HEK293 (cell line): ENCODE measurements at regions not wholly inside any gene's neighbourhood (a gene's known extent, or its start where the extent isn't known, plus 50 kb on each side); places are given as distances from the start of the nearest gene placed in this dataset.
"Not testable (repeated sequence)": the region's sequence is repeated elsewhere in the genome, so short reads cannot be mapped to it uniquely, and the experiment has no call there.

Source experiments
- CTCF ChIA-PET: fragments of 350-600 bp; formaldehyde crosslinking; extraction: SDS; loops from one replicate; lab custom pipeline; 2021; ENCODE audit warnings: antibody characterized with exemption; lab: Yijun Ruan, JAX
- POLR2A ChIA-PET: fragments of 300-600 bp; formaldehyde crosslinking; extraction: SDS; loops from one replicate; lab custom pipeline; 2020; ENCODE audit warnings: antibody characterized with exemption, inconsistent platforms; lab: Yijun Ruan, JAX
- H3K27ac ChIP-seq: fragments of 200-500 bp; sonication (Bioruptor generic); 2 replicates; pipeline ENCODE4 v1.5.1; 2014; ENCODE audit warnings: low read depth, low read length, control low read depth, inconsistent platforms; ENCODE audit errors: extremely low read depth
- H3K36me3 ChIP-seq, 2 experiments: fragments of 200-500 bp in 1 of 2; sonication (Bioruptor generic) in 1 of 2; 1 replicate in 1 of 2; 2 replicates in 1 of 2; pipeline ENCODE4 v1.5.1; 2014 to 2017; ENCODE audit warnings: inconsistent platforms in 2 of 2, low read length in 2 of 2; ENCODE audit not compliant: control insufficient read depth in 2 of 2, insufficient read depth in 1 of 2
- H3K4me1 ChIP-seq: fragments of 200-500 bp; sonication (Bioruptor generic); 2 replicates; pipeline ENCODE4 v1.5.1; 2014; ENCODE audit warnings: mild to moderate bottlenecking, low read length, inconsistent platforms; ENCODE audit not compliant: control insufficient read depth, insufficient read depth
- H3K4me3 ChIP-seq: 2 replicates; pipeline ENCODE4 v1.5.1; 2011; ENCODE audit warnings: low read depth, mild to moderate bottlenecking, control low read depth, low read length, moderate library complexity
- H3K9me3 ChIP-seq: fragments of 200-500 bp; sonication (Bioruptor generic); 2 replicates; pipeline ENCODE4 v1.5.1; 2014; ENCODE audit warnings: low read depth, low read length, inconsistent platforms; ENCODE audit not compliant: control insufficient read depth, insufficient read depth
- FEZF1 ChIP-seq: fragments of 450-650 bp; formaldehyde crosslinking; IDR thresholded peaks from 2 replicates; pipeline ENCODE4 v1.5.1; 2016; ENCODE audit warnings: missing biosample characterization, missing genetic modification characterization
- KLF10 ChIP-seq: fragments of 450-650 bp; IDR thresholded peaks from 2 replicates; pipeline ENCODE4 v1.5.1; 2018; ENCODE audit warnings: missing biosample characterization, mild to moderate bottlenecking, missing genetic modification characterization
- KLF8 ChIP-seq: fragments of 450-650 bp; formaldehyde crosslinking; IDR thresholded peaks from 2 replicates; pipeline ENCODE4 v1.5.1; 2016; ENCODE audit warnings: missing biosample characterization, missing genetic modification characterization
- SCRT2 ChIP-seq: fragments of 450-650 bp; formaldehyde crosslinking; IDR thresholded peaks from 2 replicates; pipeline ENCODE4 v1.5.1; 2016; ENCODE audit warnings: missing biosample characterization, missing genetic modification characterization
- ZBTB48 ChIP-seq: fragments of 450-650 bp; formaldehyde crosslinking; IDR thresholded peaks from 2 replicates; pipeline ENCODE4 v1.5.1; 2016; ENCODE audit warnings: missing biosample characterization, missing genetic modification characterization
- ZNF223 ChIP-seq: fragments of 450-650 bp; formaldehyde crosslinking; IDR thresholded peaks from 2 replicates; pipeline ENCODE4 v1.5.1; 2016; ENCODE audit warnings: missing biosample characterization, missing genetic modification characterization
- ZNF335 ChIP-seq: fragments of 450-650 bp; formaldehyde crosslinking; conservative IDR thresholded peaks from 2 replicates; pipeline ENCODE4 v1.5.1; 2016; ENCODE audit warnings: missing biosample characterization, missing genetic modification characterization
- ZNF404 ChIP-seq: fragments of 450-650 bp; formaldehyde crosslinking; IDR thresholded peaks from 2 replicates; pipeline ENCODE4 v1.5.1; 2017; ENCODE audit warnings: missing biosample characterization, missing genetic modification characterization
- ZNF549 ChIP-seq: fragments of 450-650 bp; IDR thresholded peaks from 2 replicates; pipeline ENCODE4 v1.5.1; 2018; ENCODE audit warnings: missing biosample characterization, missing genetic modification characterization, mild to moderate bottlenecking, inconsistent platforms, moderate library complexity
- ZNF571 ChIP-seq: fragments of 450-650 bp; formaldehyde crosslinking; IDR thresholded peaks from 2 replicates; pipeline ENCODE4 v1.5.0; 2017; ENCODE audit warnings: missing biosample characterization, missing genetic modification characterization
- ZNF626 ChIP-seq: fragments of 450-650 bp; sonication (Bioruptor Pico); formaldehyde crosslinking; IDR thresholded peaks from 2 replicates; pipeline ENCODE4 v1.5.1; 2018; ENCODE audit warnings: missing biosample characterization, missing genetic modification characterization, inconsistent platforms
- ZNF658 ChIP-seq: fragments of 450-650 bp; formaldehyde crosslinking; IDR thresholded peaks from 2 replicates; pipeline ENCODE4; 2016; ENCODE audit warnings: missing biosample characterization, missing genetic modification characterization
- ZNF792 ChIP-seq: fragments of 450-650 bp; formaldehyde crosslinking; IDR thresholded peaks from 2 replicates; pipeline ENCODE4 v1.5.1; 2016; ENCODE audit warnings: missing biosample characterization, missing genetic modification characterization
- TF ChIP-seq, protein P1 (sequence below): fragments of 450-650 bp; formaldehyde crosslinking; IDR thresholded peaks from 2 replicates; pipeline ENCODE4 v1.5.1; 2016; ENCODE audit warnings: missing biosample characterization, missing genetic modification characterization
- TF ChIP-seq, protein P2 (sequence below): fragments of 450-650 bp; formaldehyde crosslinking; IDR thresholded peaks from 2 replicates; pipeline ENCODE4 v1.5.1; 2016; ENCODE audit warnings: missing biosample characterization, missing genetic modification characterization
- TF ChIP-seq, protein P3 (sequence below): fragments of 450-650 bp; formaldehyde crosslinking; IDR thresholded peaks from 2 replicates; pipeline ENCODE4 v1.5.1; 2016; ENCODE audit warnings: missing biosample characterization, missing genetic modification characterization
- TF ChIP-seq, protein P4 (sequence below): fragments of 450-650 bp; formaldehyde crosslinking; IDR thresholded peaks from 2 replicates; pipeline ENCODE4 v1.5.1; 2017; ENCODE audit warnings: missing biosample characterization, missing genetic modification characterization
- TF ChIP-seq, protein P5 (sequence below): fragments of 450-650 bp; formaldehyde crosslinking; IDR thresholded peaks from 2 replicates; pipeline ENCODE4 v1.5.1; 2017; ENCODE audit warnings: missing biosample characterization, mild to moderate bottlenecking, missing genetic modification characterization, moderate library complexity

DNA sequence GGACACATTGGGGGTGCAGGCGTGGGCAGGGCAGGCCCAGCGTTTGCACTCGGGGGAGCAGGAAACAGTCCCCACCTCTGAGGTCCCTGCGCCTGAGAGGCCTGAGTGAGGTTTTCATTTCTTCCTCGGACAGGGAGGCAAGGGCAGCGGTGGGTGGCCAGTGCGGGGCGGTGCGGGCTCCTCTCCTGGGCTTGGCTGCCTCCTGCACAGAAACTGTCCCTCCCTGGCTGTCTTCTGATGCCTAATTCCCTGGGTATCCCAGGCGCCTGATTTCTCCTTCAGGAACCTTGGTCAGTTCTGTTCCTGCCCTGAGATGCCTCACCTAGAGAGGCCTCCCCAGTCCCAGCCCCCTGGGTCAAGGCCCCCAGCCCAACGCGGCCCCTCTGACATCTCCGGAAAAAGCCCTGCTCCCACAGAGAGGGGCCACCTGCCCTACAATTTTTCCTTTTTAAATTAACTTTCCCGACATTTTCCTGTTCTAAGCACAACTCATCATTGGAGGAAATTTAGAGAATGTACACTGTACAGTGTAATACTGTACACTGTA lies 260.3 kb downstream of the ADGRD1 start (continued):
- TF ChIP-seq, protein P1, sequence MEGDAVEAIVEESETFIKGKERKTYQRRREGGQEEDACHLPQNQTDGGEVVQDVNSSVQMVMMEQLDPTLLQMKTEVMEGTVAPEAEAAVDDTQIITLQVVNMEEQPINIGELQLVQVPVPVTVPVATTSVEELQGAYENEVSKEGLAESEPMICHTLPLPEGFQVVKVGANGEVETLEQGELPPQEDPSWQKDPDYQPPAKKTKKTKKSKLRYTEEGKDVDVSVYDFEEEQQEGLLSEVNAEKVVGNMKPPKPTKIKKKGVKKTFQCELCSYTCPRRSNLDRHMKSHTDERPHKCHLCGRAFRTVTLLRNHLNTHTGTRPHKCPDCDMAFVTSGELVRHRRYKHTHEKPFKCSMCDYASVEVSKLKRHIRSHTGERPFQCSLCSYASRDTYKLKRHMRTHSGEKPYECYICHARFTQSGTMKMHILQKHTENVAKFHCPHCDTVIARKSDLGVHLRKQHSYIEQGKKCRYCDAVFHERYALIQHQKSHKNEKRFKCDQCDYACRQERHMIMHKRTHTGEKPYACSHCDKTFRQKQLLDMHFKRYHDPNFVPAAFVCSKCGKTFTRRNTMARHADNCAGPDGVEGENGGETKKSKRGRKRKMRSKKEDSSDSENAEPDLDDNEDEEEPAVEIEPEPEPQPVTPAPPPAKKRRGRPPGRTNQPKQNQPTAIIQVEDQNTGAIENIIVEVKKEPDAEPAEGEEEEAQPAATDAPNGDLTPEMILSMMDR (tag by site-specific recombination), result no peak
- TF ChIP-seq ZBTB48, result no peak
- no peak for TF ChIP-seq ZNF404 (tag by site-specific recombination)
- no peak for TF ChIP-seq ZNF335 (tag by site-specific recombination)
- TF ChIP-seq, protein P2, sequence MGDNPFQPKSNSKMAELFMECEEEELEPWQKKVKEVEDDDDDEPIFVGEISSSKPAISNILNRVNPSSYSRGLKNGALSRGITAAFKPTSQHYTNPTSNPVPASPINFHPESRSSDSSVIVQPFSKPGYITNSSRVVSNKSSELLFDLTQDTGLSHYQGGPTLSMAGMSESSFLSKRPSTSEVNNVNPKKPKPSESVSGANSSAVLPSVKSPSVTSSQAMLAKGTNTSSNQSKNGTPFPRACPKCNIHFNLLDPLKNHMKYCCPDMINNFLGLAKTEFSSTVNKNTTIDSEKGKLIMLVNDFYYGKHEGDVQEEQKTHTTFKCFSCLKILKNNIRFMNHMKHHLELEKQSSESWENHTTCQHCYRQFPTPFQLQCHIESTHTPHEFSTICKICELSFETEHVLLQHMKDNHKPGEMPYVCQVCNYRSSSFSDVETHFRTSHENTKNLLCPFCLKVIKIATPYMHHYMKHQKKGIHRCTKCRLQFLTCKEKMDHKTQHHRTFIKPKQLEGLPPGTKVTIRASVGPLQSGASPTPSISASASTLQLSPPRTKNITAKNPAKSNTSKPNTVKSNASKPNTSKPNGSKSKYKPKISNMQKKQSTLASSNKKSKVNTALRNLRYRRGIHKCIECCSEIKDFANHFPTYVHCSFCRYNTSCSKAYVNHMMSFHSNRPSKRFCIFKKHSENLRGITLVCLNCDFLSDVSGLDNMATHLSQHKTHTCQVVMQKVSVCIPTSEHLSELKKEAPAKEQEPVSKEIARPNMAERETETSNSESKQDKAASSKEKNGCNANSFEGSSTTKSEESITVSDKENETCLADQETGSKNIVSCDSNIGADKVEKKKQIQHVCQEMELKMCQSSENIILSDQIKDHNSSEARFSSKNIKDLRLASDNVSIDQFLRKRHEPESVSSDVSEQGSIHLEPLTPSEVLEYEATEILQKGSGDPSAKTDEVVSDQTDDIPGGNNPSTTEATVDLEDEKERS (tag by site-specific recombination), result no peak
- TF ChIP-seq KLF8 (tag by site-specific recombination), result no peak
- TF ChIP-seq ZNF626 (tag by site-specific recombination), result no peak
- TF ChIP-seq ZNF658 (tag by site-specific recombination), result no peak
- TF ChIP-seq KLF10 (tag by site-specific recombination), result no peak
- TF ChIP-seq, protein P3, sequence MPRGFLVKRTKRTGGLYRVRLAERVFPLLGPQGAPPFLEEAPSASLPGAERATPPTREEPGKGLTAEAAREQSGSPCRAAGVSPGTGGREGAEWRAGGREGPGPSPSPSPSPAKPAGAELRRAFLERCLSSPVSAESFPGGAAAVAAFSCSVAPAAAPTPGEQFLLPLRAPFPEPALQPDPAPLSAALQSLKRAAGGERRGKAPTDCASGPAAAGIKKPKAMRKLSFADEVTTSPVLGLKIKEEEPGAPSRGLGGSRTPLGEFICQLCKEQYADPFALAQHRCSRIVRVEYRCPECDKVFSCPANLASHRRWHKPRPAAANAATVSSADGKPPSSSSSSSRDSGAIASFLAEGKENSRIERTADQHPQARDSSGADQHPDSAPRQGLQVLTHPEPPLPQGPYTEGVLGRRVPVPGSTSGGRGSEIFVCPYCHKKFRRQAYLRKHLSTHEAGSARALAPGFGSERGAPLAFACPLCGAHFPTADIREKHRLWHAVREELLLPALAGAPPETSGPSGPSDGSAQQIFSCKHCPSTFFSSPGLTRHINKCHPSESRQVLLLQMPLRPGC (tag by site-specific recombination), result no peak
- no peak for TF ChIP-seq FEZF1 (tag by site-specific recombination)
- no peak for TF ChIP-seq ZNF571 (tag by site-specific recombination)

DNA sequence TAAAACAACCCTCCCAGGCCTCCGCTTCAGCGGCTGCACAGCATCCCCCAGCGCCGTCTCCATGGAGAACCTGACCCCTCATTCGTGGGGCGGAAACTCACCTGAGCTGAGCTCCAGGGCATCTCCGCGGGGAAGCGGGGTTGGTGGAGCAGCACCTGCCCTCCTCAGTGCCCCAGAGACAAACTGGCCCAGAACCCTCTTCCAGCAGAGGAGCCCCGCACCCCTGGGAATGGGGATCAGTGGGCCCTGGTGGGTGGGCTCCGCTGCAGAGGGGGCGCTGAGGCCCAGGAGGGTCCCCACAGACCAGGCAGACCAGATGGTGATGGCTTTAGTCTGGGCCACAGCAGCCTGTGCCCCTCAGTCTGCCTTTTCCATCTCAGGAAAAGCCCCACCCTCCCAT lies 261.2 kb downstream of the ADGRD1 start:
- H3K9me3 ChIP-seq, CTCF ChIA-PET, H3K4me1 ChIP-seq, H3K36me3 ChIP-seq, H3K4me3 ChIP-seq, POLR2A ChIA-PET, H3K27ac ChIP-seq: not testable (repeated sequence)

DNA sequence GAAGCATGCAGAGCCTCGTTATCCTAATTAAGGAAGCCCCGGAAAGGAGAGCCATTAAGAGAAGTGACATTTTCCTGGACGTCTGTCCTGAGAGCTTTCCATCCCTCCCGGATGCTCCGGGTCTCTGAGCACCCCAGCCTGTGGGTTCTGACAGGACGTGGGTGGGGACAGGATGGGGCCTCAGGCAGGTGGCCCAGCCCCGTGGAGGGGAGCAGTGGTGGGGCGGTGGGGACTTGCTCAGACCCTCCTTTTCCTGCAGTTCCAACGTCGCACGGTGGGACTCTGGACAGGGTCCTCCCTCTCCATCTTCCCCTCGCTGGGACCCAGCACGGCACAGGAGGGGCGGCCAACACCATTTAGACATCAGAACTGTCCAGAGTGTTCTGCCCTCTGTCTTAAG lies 262.9 kb downstream of the ADGRD1 start:
- POLR2A ChIA-PET, H3K9me3 ChIP-seq, H3K27ac ChIP-seq, H3K4me1 ChIP-seq, H3K4me3 ChIP-seq, CTCF ChIA-PET, H3K36me3 ChIP-seq: not testable (repeated sequence)

DNA sequence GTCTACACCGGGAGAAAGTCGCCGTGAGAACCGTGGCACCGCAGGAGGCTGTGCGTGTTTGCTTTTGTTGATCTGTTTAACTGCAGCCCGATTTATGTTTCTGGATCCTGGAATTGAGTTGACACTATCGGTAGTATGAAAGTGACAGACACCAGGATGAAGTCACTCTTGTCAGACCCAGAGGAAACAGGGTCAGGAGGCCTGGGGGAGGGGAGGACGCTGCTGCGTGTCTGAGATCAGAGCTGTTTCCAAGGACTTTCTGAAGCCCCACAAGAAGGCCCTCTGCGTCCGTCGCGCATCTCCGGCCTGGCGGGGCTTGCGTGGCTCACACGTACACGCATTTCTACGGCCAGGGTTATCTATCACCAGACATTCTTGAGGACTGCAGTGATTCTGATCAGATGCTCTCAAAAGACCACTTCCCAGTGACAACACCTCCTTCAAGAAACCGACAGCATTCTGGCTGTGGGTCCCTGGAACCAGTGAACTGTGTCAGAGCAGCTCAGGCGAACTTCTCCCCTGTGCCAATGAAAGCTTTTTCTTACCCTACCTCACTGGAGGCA lies 263.4 kb downstream of the ADGRD1 start:
- Histone ChIP-seq H3K4me1 (no peaks in the 10 kb centered on the region), H3K9me3 (no peaks in the 10 kb centered on the region), H3K36me3 (no peaks in the 10 kb centered on the region), H3K27ac (no peak overlapping the region), H3K4me3 (no peak overlapping the region)
- CTCF ChIA-PET, result no interaction called here
- POLR2A ChIA-PET, result no interaction called here
- no peak for TF ChIP-seq ZNF792
- no peak for TF ChIP-seq ZNF223 (tag by site-specific recombination)
- TF ChIP-seq KLF8 (tag by site-specific recombination), result no peak
- TF ChIP-seq, protein P4, sequence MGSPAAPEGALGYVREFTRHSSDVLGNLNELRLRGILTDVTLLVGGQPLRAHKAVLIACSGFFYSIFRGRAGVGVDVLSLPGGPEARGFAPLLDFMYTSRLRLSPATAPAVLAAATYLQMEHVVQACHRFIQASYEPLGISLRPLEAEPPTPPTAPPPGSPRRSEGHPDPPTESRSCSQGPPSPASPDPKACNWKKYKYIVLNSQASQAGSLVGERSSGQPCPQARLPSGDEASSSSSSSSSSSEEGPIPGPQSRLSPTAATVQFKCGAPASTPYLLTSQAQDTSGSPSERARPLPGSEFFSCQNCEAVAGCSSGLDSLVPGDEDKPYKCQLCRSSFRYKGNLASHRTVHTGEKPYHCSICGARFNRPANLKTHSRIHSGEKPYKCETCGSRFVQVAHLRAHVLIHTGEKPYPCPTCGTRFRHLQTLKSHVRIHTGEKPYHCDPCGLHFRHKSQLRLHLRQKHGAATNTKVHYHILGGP (tag by site-specific recombination), result no peak
- peak; percentile 74 for TF ChIP-seq SCRT2 (tag by site-specific recombination)
- TF ChIP-seq, protein P5, sequence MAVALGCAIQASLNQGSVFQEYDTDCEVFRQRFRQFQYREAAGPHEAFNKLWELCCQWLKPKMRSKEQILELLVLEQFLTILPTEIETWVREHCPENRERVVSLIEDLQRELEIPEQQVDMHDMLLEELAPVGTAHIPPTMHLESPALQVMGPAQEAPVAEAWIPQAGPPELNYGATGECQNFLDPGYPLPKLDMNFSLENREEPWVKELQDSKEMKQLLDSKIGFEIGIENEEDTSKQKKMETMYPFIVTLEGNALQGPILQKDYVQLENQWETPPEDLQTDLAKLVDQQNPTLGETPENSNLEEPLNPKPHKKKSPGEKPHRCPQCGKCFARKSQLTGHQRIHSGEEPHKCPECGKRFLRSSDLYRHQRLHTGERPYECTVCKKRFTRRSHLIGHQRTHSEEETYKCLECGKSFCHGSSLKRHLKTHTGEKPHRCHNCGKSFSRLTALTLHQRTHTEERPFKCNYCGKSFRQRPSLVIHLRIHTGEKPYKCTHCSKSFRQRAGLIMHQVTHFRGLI (tag by site-specific recombination), result peak; percentile 64; the same call in 1 of the 2 replicates
- TF ChIP-seq ZNF549, result no peak
